Chondrocyte (in vitro differentiated cells): ENCODE measurements at regions not wholly inside any gene's neighbourhood (a gene's known extent, or its start where the extent isn't known, plus 50 kb on each side); places are given as distances from the start of the nearest gene placed in this dataset.

Source experiments
- DNase-seq: peaks from one replicate; pipeline ENCODE4 v3.0.0; 2021; ENCODE audit warnings: mixed read lengths, low spot score
- H3K27ac Mint-ChIP-seq: one replicate; pipeline ENCODE4 v1.8.0; 2021; ENCODE audit warnings: mild to moderate bottlenecking, moderate library complexity, mixed read lengths; ENCODE audit not compliant: unreplicated experiment
- H3K27me3 Mint-ChIP-seq: 2 replicates; pipeline ENCODE4 v1.8.0; 2021; ENCODE audit warnings: low read depth, mixed read lengths
- H3K36me3 Mint-ChIP-seq: 2 replicates; pipeline ENCODE4 v1.8.0; 2021; ENCODE audit warnings: low read depth, mixed read lengths
- H3K4me1 Mint-ChIP-seq: 2 replicates; pipeline ENCODE4 v1.8.0; 2021; ENCODE audit warnings: low read depth, mild to moderate bottlenecking, mixed read lengths
- H3K4me3 Mint-ChIP-seq: one replicate; pipeline ENCODE4 v1.8.0; 2021; ENCODE audit warnings: mild to moderate bottlenecking, moderate library complexity, mixed read lengths; ENCODE audit not compliant: unreplicated experiment
- H3K9me3 Mint-ChIP-seq: 2 replicates; pipeline ENCODE4 v1.8.0; 2021; ENCODE audit warnings: low read depth, mixed read lengths
- CTCF ChIP-seq: fragments of 200-600 bp; sonication (generic); IDR thresholded peaks from 2 replicates; pipeline ENCODE4 v1.5.0; 2021; ENCODE audit warnings: antibody characterized with exemption, mild to moderate bottlenecking, moderate library complexity

DNA sequence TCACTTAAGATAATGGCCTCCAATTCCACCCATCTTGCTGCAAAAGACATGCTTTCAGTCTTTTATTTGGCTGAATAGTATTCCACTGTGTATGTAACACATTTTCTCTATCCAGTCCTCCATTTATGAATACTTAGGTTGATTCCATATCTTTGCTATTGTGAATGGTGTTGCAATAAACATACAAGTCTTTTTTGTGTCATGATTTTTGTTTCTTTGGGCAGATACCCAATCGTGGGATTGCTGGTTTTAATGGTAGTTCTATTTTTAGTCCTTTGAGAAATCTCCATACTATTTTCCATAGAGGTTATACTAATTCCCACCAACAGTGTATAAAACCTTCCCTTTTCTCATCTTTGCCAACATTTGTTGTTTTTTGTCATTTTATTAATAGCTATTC, 180.9 kb downstream of the SMIM20 start:
- H3K4me1 Mint-ChIP-seq, result no peaks in the 10 kb centered on the region
- H3K9me3 Mint-ChIP-seq, result peaks cover 24% of the 10 kb centered on the region
- H3K27me3 Mint-ChIP-seq, result peaks cover 9% of the 10 kb centered on the region
- DNase-seq, result no peak
- H3K27ac Mint-ChIP-seq, result no peak overlapping the region
- H3K36me3 Mint-ChIP-seq, result peaks cover 4% of the 10 kb centered on the region
- TF ChIP-seq CTCF, result no peak
- no peak overlapping the region for H3K4me3 Mint-ChIP-seq

DNA sequence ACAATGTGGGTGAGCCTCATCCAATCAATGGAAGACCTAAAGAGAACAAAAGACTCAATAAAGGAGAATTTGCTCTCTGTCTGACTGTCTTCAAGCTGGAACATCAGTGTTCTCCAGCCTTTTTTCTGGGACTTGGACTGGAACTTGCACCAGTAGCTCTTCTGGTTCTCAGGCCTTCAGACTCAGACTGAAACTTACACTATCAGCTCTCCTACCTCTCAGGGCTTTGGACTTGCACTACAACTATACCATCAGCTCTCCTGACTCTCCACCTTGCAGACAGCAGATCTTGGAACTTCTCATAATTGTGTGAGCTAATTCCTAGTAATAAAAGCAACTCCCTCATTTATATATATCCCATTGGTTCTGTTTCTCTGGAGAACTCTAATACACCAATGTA, 185.9 kb downstream of the SMIM20 start:
- H3K36me3 Mint-ChIP-seq, result peaks cover 3% of the 10 kb centered on the region
- no peak for TF ChIP-seq CTCF
- H3K27me3 Mint-ChIP-seq, result peaks cover 6% of the 10 kb centered on the region
- no peaks in the 10 kb centered on the region for H3K4me1 Mint-ChIP-seq
- no peak overlapping the region for H3K4me3 Mint-ChIP-seq
- peaks cover 21% of the 10 kb centered on the region for H3K9me3 Mint-ChIP-seq
- no peak for DNase-seq
- no peak overlapping the region for H3K27ac Mint-ChIP-seq

- Mint-ChIP-seq H3K4me1 (peaks cover 7% of the 10 kb centered on the region), H3K36me3 (peaks cover 3% of the 10 kb centered on the region), H3K4me3 (no peak overlapping the region), H3K9me3 (peaks cover 21% of the 10 kb centered on the region), H3K27me3 (peaks cover 3% of the 10 kb centered on the region), H3K27ac (no peak overlapping the region)
- DNase-seq, result no peak
- no peak for TF ChIP-seq CTCF
Observed at GRCh38 chr4:26101011-26101410, 187.0 kb downstream of the SMIM20 start.

- no peaks in the 10 kb centered on the region for H3K36me3 Mint-ChIP-seq
- no peak for DNase-seq
- H3K27me3 Mint-ChIP-seq, result no peaks in the 10 kb centered on the region
- H3K4me1 Mint-ChIP-seq, result peaks cover 16% of the 10 kb centered on the region
- peaks cover 8% of the 10 kb centered on the region for H3K9me3 Mint-ChIP-seq
- no peak overlapping the region for H3K4me3 Mint-ChIP-seq
- TF ChIP-seq CTCF, result no peak
- no peak overlapping the region for H3K27ac Mint-ChIP-seq
Observed at GRCh38 chr4:26104056-26104685, 190.2 kb downstream of the SMIM20 start.

- H3K9me3 Mint-ChIP-seq, result no peaks in the 10 kb centered on the region
- no peaks in the 10 kb centered on the region for H3K36me3 Mint-ChIP-seq
- peak overlapping the region; percentile 27 for H3K27ac Mint-ChIP-seq
- H3K4me1 Mint-ChIP-seq, result peaks cover 16% of the 10 kb centered on the region
- H3K27me3 Mint-ChIP-seq, result no peaks in the 10 kb centered on the region
- no peak for DNase-seq
- TF ChIP-seq CTCF, result no peak
- H3K4me3 Mint-ChIP-seq, result no peak overlapping the region
Observed at GRCh38 chr4:26105337-26105736, 191.3 kb downstream of the SMIM20 start.
